Natural killer cell (primary cell): ENCODE measurements at regions not wholly inside any gene's neighbourhood (a gene's known extent, or its start where the extent isn't known, plus 50 kb on each side); places are given as distances from the start of the nearest gene placed in this dataset.

Experiments
- ATAC-seq, 3 donors: fragments of 150-1000 bp in 2 of 3; fragments of 200-7000 bp in 1 of 3; cut with Tn5 transposase; 1 replicate in 1 of 3; 2 replicates in 2 of 3; pipeline ENCODE4 v1.10.0; 2021; ENCODE audit warnings: mild to moderate bottlenecking in 2 of 3, moderate library complexity in 2 of 3
- DNase-seq, 2 donors: peaks; one replicate each; pipeline versions ENCODE4 v3.0.0 to v3.0.0-alpha.2; 2013 to 2021; ENCODE audit warnings: mixed read lengths in 1 of 2
- H3K27ac ChIP-seq: one replicate; pipeline ENCODE4 v1.5.1; 2013; ENCODE audit warnings: mild to moderate bottlenecking, low read length
- H3K27me3 ChIP-seq: one replicate; pipeline ENCODE4 v1.6.1; 2013; ENCODE audit warnings: low read length; ENCODE audit not compliant: control insufficient read depth, insufficient read depth
- H3K36me3 ChIP-seq: one replicate; pipeline ENCODE4 v1.6.1; 2013; ENCODE audit warnings: low read length; ENCODE audit not compliant: control insufficient read depth, insufficient read depth
- H3K4me1 ChIP-seq: one replicate; pipeline ENCODE4 v1.6.1; 2013; ENCODE audit warnings: low read length; ENCODE audit not compliant: control insufficient read depth, insufficient read depth
- H3K4me3 ChIP-seq: one replicate; pipeline ENCODE4 v1.5.1; 2013; ENCODE audit warnings: low read length
- H3K9me3 ChIP-seq: one replicate; pipeline ENCODE4 v1.6.1; 2013; ENCODE audit warnings: low read length; ENCODE audit not compliant: control insufficient read depth, insufficient read depth
- H3K27ac Mint-ChIP-seq, 2 donors: one replicate each; pipeline ENCODE4 v1.8.0; 2022; ENCODE audit warnings: mild to moderate bottlenecking in 2 of 2, mixed read lengths in 2 of 2, moderate library complexity in 1 of 2
- H3K27me3 Mint-ChIP-seq, 2 donors: one replicate each; pipeline ENCODE4 v1.8.0; 2022; ENCODE audit warnings: low read depth in 2 of 2, mixed read lengths in 2 of 2
- H3K36me3 Mint-ChIP-seq: one replicate; pipeline ENCODE4 v1.8.0; 2022; ENCODE audit warnings: mixed read lengths
- H3K4me1 Mint-ChIP-seq, 2 donors: one replicate each; pipeline ENCODE4 v1.8.0; 2022; ENCODE audit warnings: mixed read lengths in 2 of 2
- H3K4me3 Mint-ChIP-seq: one replicate; pipeline ENCODE4 v1.8.0; 2022; ENCODE audit warnings: mild to moderate bottlenecking, moderate library complexity, mixed read lengths
- H3K9me3 Mint-ChIP-seq, 2 donors: one replicate each; pipeline ENCODE4 v1.8.0; 2022; ENCODE audit warnings: mixed read lengths in 2 of 2
- CTCF ChIP-seq: fragments of 200-600 bp; IDR thresholded peaks from one replicate; pipeline ENCODE4 v1.8.0; 2022; ENCODE audit warnings: antibody characterized with exemption
- WGBS: methylation state at CpG from one replicate; pipeline ENCODE4 v1.1.7; 2013; ENCODE audit warnings: missing lambda C conversion rate; ENCODE audit not compliant: insufficient coverage; 5-methylcytosine and 5-hydroxymethylcytosine counted together
- intact Hi-C: fragments of 100-400 bp; cut with micrococcal nuclease; formaldehyde crosslinking; loops from one replicate; pipeline ENCODE4 v1.14.2; 2022

- 78% methylated on average over 5 of the region's 5 CpGs for WGBS
- intact Hi-C loops: no loop called here
- H3K27ac ChIP-seq: no peak overlapping the region
- no peak overlapping the region for H3K4me3 ChIP-seq
- H3K27ac Mint-ChIP-seq: no peak overlapping the region
- no peaks in the 10 kb centered on the region for H3K27me3 ChIP-seq
- peaks cover 6% of the 10 kb centered on the region in 2 donors for H3K4me1 Mint-ChIP-seq
- no peaks in the 10 kb centered on the region for H3K36me3 ChIP-seq
- H3K36me3 Mint-ChIP-seq: no peaks in the 10 kb centered on the region
- TF ChIP-seq CTCF: no peak
- no peak for DNase-seq
- H3K4me1 ChIP-seq: peaks cover 7% of the 10 kb centered on the region
- H3K27me3 Mint-ChIP-seq: no peaks in the 10 kb centered on the region
- H3K9me3 ChIP-seq: no peaks in the 10 kb centered on the region
- no peak overlapping the region for H3K4me3 Mint-ChIP-seq
- H3K9me3 Mint-ChIP-seq: no peaks in the 10 kb centered on the region
- ATAC-seq: no peak
Observed at GRCh38 chr2:106025796-106026195, 168.3 kb downstream of the UXS1 start.

DNA sequence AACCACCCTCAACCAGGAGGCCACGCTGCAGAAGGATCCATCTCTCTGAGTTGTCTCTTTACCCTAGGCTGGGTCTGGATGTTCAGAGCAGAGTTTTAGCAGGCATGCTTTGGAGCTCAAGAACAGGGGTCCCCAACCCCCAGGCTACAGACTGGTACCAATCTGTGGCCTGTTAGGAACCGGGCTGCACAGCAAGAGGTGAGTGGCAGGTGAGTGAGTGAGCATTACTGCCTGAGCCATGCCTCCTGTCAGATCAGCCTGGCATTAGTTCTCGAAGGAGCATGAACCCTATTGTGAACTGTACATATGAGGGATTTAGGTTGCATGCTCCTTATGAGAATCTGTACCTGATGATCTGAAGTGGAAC is 172.5 kb downstream of the UXS1 start:
- Mint-ChIP-seq H3K4me3 (no peak overlapping the region), H3K27me3 (no peaks in the 10 kb centered on the region), H3K36me3 (no peaks in the 10 kb centered on the region), H3K9me3 (no peaks in the 10 kb centered on the region), H3K4me1 (peaks cover 0 to 7% of the 10 kb centered on the region in 2 donors), H3K27ac (no peak overlapping the region)
- Histone ChIP-seq H3K4me1 (no peaks in the 10 kb centered on the region), H3K36me3 (no peaks in the 10 kb centered on the region), H3K4me3 (no peak overlapping the region), H3K27ac (no peak overlapping the region), H3K9me3 (no peaks in the 10 kb centered on the region), H3K27me3 (no peaks in the 10 kb centered on the region)
- ATAC-seq (no peak), DNase-seq (no peak)
- intact Hi-C loops: no loop called here
- TF ChIP-seq CTCF: no peak
- 71% methylated on average over 3 of the region's 3 CpGs for WGBS

- Histone ChIP-seq H3K27me3 (no peaks in the 10 kb centered on the region), H3K36me3 (no peaks in the 10 kb centered on the region), H3K9me3 (no peaks in the 10 kb centered on the region), H3K4me1 (no peaks in the 10 kb centered on the region), H3K27ac (no peak overlapping the region), H3K4me3 (no peak overlapping the region)
- WGBS: 85% methylated on average over 12 of the region's 12 CpGs
- no peak for ATAC-seq
- peaks cover 0 to 7% of the 10 kb centered on the region in 2 donors for H3K4me1 Mint-ChIP-seq
- H3K9me3 Mint-ChIP-seq: no peaks in the 10 kb centered on the region
- no peak overlapping the region for H3K4me3 Mint-ChIP-seq
- intact Hi-C loops: no loop called here
- H3K36me3 Mint-ChIP-seq: no peaks in the 10 kb centered on the region
- no peak for DNase-seq
- TF ChIP-seq CTCF: no peak
- no peak overlapping the region for H3K27ac Mint-ChIP-seq
- H3K27me3 Mint-ChIP-seq: no peaks in the 10 kb centered on the region
Observed at GRCh38 chr2:106020821-106021661, 173.1 kb downstream of the UXS1 start.

GRCh38 chr2:106020032-106020431 is 174.1 kb downstream of the UXS1 start:
- H3K4me1 Mint-ChIP-seq: peaks cover 0 to 7% of the 10 kb centered on the region in 2 donors
- H3K36me3 Mint-ChIP-seq: no peaks in the 10 kb centered on the region
- Histone ChIP-seq H3K9me3 (no peaks in the 10 kb centered on the region), H3K4me3 (no peak overlapping the region), H3K36me3 (no peaks in the 10 kb centered on the region), H3K27me3 (no peaks in the 10 kb centered on the region), H3K27ac (no peak overlapping the region), H3K4me1 (no peaks in the 10 kb centered on the region)
- H3K4me3 Mint-ChIP-seq: no peak overlapping the region
- TF ChIP-seq CTCF: no peak
- H3K9me3 Mint-ChIP-seq: no peaks in the 10 kb centered on the region
- intact Hi-C loops: no loop called here
- DNase-seq: no peak
- ATAC-seq: no peak
- WGBS: 96% methylated on average over 4 of the region's 4 CpGs
- no peak overlapping the region for H3K27ac Mint-ChIP-seq
- H3K27me3 Mint-ChIP-seq: no peaks in the 10 kb centered on the region
